HUES6 (cell line): ENCODE measurements at regions not wholly inside any gene's neighbourhood (a gene's known extent, or its start where the extent isn't known, plus 50 kb on each side); places are given as distances from the start of the nearest gene placed in this dataset.

ENCODE experiments used
- H3K27ac ChIP-seq: 2 replicates; pipeline ENCODE4 v1.7.0; 2013; ENCODE audit warnings: low read depth, mild to moderate bottlenecking, low read length, inconsistent platforms
- H3K27me3 ChIP-seq: 2 replicates; pipeline ENCODE4 v1.6.1; 2013; ENCODE audit warnings: low read length; ENCODE audit not compliant: control insufficient read depth, insufficient read depth
- H3K36me3 ChIP-seq: 2 replicates; pipeline ENCODE4 v1.6.1; 2013; ENCODE audit warnings: low read length; ENCODE audit not compliant: control insufficient read depth, insufficient read depth
- H3K4me1 ChIP-seq: 2 replicates; pipeline ENCODE4 v1.6.1; 2013; ENCODE audit warnings: low read length; ENCODE audit not compliant: control insufficient read depth, insufficient read depth
- H3K4me3 ChIP-seq: 2 replicates; pipeline ENCODE4 v1.5.1; 2013; ENCODE audit warnings: low read depth, low read length
- H3K9ac ChIP-seq: one replicate; pipeline ENCODE4 v1.6.1; 2013; ENCODE audit warnings: mild to moderate bottlenecking, low read length
- H3K9me3 ChIP-seq: 2 replicates; pipeline ENCODE4 v1.6.1; 2013; ENCODE audit warnings: low read depth, low read length; ENCODE audit not compliant: control insufficient read depth, insufficient read depth

DNA sequence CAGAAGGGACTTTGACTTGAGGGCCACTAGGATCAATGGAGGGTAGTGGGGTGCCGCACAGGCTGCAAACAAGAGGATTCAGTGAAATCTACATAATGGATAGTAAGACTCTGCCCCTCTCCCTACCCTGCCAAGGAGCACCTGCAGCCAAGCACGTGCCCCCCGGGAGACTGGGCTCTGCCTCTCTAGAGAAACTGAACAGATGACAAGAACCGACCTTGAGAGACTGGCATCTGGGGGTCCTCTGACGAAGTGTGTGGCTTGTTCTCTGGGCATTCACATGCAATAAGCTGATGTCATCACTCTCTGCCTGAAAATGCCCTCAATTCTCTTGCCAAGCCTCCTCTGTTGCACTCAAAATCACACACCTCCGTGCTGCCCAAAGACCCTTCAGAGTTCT lies 132.3 kb downstream of the FAM43A start:
- no peaks in the 10 kb centered on the region for H3K36me3 ChIP-seq
- H3K4me1 ChIP-seq: peaks cover 6% of the 10 kb centered on the region; the same call in 1 of the 2 replicates
- H3K4me3 ChIP-seq: no peak overlapping the region
- no peaks in the 10 kb centered on the region for H3K9me3 ChIP-seq
- no peak overlapping the region for H3K9ac ChIP-seq
- no peak overlapping the region for H3K27ac ChIP-seq
- H3K27me3 ChIP-seq: no peaks in the 10 kb centered on the region

DNA sequence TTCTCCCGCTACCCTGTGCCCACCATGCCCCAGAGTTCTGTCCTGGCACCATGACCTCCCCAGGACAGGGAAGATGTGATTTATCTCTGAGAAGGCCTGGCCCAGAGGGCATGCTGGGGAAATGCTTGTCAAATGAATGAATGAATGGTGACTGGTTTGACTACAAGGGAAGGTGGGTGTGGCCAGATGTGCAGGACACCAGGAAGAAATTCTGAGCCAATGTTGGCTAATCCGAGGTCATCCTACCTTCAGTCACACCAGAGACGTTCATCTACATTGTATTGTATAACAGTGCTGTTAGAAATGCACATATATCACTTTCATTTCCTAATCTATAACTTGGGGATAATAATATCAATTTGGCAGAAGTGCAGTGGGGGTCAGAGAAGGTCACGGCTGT lies 138.4 kb downstream of the FAM43A start:
- Histone ChIP-seq H3K27me3 (no peaks in the 10 kb centered on the region), H3K4me1 (no peaks in the 10 kb centered on the region), H3K27ac (no peak overlapping the region), H3K4me3 (no peak overlapping the region), H3K9ac (no peak overlapping the region), H3K36me3 (no peaks in the 10 kb centered on the region), H3K9me3 (no peaks in the 10 kb centered on the region)

DNA sequence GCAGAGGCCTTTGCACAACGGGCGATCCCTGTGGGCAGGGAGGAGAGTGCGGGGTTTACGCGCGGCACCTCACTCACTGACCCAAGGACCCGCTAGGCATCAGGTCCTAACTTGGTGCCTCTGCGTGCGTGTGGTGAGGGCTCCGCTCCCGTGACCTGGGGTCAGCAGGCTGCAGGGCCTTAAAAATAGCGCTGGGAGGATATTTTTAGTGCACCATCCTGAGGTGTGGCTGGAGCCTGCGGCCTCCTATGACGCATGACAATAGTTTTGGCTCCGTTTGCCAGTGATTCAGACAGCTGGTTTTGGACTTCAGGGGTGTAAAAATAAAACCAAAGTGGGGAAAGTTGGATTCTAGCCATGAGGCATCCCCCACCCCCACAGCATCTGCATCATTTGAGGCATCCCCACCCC lies 139.0 kb downstream of the FAM43A start:
- no peaks in the 10 kb centered on the region for H3K27me3 ChIP-seq
- no peak overlapping the region for H3K27ac ChIP-seq
- H3K4me3 ChIP-seq: no peak overlapping the region
- H3K4me1 ChIP-seq: no peaks in the 10 kb centered on the region
- no peaks in the 10 kb centered on the region for H3K36me3 ChIP-seq
- H3K9ac ChIP-seq: no peak overlapping the region
- no peaks in the 10 kb centered on the region for H3K9me3 ChIP-seq

DNA sequence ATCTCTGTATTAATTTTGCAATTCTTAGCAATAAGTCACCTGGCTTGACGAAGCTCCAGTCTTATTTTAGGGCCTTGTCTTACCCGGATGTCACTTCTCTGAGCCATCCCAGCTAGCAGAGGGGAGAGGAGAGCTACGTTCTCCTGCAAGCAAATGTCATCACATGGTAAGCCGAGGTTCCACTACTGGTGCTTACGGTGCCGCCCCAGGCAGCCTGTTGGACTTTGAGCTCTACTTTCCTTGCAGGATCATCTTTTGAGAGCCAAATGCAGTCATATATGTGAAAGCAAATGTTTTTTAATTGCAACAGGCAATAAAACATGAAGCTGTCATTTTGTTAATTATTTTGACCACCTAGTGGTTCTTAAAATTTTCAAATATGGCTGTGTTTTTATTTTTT lies 140.9 kb downstream of the FAM43A start:
- no peak overlapping the region for H3K4me3 ChIP-seq
- H3K9ac ChIP-seq: no peak overlapping the region

DNA sequence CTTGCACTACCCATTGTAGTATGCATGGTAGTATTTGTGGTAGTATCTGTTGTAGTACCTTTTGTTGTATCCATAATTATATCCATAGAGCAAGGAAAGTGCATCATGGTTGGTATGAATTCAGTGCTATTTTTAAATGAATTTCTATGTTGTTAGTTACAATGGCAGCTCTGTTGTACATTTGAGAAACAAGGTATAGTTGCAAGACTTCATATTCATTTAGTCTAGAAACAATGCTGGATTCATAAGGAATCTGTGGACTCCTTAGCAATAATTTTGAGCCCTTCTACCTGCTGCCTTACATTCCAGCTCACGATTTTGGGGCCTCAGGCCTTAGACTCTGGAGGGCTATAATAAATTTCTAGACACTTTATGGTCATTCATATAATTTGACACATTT lies 141.8 kb downstream of the FAM43A start:
- 0 out of 2 replicates have a peak, but pooled peaks cover 3% of the 10 kb centered on the region for H3K9me3 ChIP-seq
- no peaks in the 10 kb centered on the region for H3K27me3 ChIP-seq
- H3K4me1 ChIP-seq: no peaks in the 10 kb centered on the region
- H3K9ac ChIP-seq: no peak overlapping the region
- no peak overlapping the region for H3K4me3 ChIP-seq
- H3K36me3 ChIP-seq: no peaks in the 10 kb centered on the region
- H3K27ac ChIP-seq: no peak overlapping the region

More for the DNA sequence above, 140.9 kb downstream of the FAM43A start:
- H3K27me3 ChIP-seq: no peaks in the 10 kb centered on the region
- H3K4me1 ChIP-seq: no peaks in the 10 kb centered on the region
- H3K27ac ChIP-seq: no peak overlapping the region
- H3K9me3 ChIP-seq: 0 out of 2 replicates have a peak, but pooled peaks cover 3% of the 10 kb centered on the region
- H3K36me3 ChIP-seq: no peaks in the 10 kb centered on the region

DNA sequence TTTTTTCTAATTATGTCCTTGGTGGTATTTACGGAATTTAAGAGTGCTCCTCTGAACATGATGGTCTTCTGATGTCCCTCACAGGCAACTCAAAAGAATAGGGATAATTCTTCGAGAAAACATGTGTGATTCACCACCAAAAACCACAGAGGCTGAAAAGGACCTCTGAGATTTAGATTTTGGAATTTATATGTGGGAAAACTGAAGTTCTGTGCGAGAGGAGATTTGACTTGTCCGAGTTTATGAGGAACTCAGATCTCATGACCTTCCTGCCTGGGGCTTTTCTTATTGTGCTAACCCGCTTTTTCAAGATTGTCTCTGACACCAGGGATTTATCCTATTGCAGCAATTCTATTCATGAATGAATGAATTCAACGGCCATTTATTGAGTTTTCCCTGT lies 142.4 kb downstream of the FAM43A start:
- Histone ChIP-seq H3K4me3 (no peak overlapping the region), H3K9ac (no peak overlapping the region), H3K27me3 (no peaks in the 10 kb centered on the region), H3K9me3 (0 out of 2 replicates have a peak, but pooled peaks cover 3% of the 10 kb centered on the region), H3K36me3 (no peaks in the 10 kb centered on the region), H3K4me1 (no peaks in the 10 kb centered on the region), H3K27ac (no peak overlapping the region)

DNA sequence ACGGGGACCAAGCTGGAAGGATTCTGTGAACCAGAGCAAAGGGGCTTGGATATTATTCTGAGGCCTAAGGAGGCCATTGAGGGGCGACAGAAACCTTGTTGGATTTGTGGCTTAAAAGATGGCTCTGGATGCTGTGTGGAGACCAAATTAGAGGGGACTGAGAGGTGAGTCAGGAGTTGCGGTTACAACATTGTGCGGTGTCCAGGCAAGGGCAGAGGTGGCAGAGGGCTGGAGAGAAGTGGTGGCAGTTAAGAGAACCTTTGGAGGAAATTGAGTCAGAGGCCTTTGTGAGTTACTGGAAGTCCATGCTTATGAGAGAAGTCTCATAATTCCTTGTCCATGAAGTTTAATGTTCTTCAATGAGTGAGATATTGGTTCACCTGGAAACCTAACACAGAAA lies 143.2 kb downstream of the FAM43A start:
- no peak overlapping the region for H3K4me3 ChIP-seq
- no peaks in the 10 kb centered on the region for H3K4me1 ChIP-seq
- no peaks in the 10 kb centered on the region for H3K27me3 ChIP-seq
- H3K9me3 ChIP-seq: 0 out of 2 replicates have a peak, but pooled peaks cover 3% of the 10 kb centered on the region
- H3K36me3 ChIP-seq: no peaks in the 10 kb centered on the region
- H3K9ac ChIP-seq: no peak overlapping the region
- no peak overlapping the region for H3K27ac ChIP-seq

DNA sequence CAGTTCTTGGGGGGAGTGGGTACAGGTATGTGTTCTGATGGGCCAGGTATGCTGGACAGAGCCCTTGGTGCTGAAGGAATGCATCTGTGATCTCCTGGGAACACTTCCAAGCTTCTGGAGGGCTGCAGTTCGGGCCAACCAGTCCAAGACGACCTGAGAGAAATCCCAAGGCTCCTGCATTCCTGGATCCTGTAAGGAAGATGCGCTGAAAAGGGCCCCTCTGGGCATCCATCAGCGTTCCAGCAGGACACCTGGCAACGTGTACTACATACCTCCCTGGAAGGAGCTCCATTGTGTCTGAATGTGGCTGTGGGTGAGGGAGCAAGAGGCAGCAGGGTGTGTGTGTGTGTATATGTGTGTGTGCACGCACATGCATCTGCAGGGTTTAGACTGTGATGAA lies 144.7 kb downstream of the FAM43A start:
- H3K4me1 ChIP-seq: no peaks in the 10 kb centered on the region
- H3K36me3 ChIP-seq: no peaks in the 10 kb centered on the region
- no peak overlapping the region for H3K4me3 ChIP-seq
- no peaks in the 10 kb centered on the region for H3K27me3 ChIP-seq
- H3K9me3 ChIP-seq: 0 out of 2 replicates have a peak, but pooled peaks cover 3% of the 10 kb centered on the region
- H3K9ac ChIP-seq: no peak overlapping the region
- H3K27ac ChIP-seq: no peak overlapping the region

DNA sequence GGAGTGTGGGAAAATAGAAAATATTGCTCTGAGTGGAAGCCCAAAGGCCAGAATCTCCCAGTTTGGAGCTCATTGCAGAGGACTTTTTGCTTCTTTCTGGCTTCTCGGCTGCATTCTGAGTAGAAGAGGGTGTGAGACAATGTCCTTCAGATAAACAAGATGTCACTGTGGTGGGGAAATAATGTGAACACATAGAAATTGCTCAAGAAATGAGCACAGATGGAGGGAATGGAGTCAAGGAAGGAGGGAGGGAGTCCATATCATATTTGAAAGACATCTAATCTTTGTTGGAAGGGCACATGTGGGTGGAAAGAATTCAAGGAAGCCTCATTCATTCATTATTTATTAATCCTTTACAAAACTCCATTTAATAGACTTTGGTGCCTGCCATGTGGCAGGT lies 145.3 kb downstream of the FAM43A start:
- Histone ChIP-seq H3K4me1 (no peaks in the 10 kb centered on the region; the same call in 1 of the 2 replicates), H3K27ac (no peak overlapping the region), H3K4me3 (no peak overlapping the region), H3K27me3 (no peaks in the 10 kb centered on the region), H3K36me3 (no peaks in the 10 kb centered on the region), H3K9ac (no peak overlapping the region), H3K9me3 (0 out of 2 replicates have a peak, but pooled peaks cover 3% of the 10 kb centered on the region)

DNA sequence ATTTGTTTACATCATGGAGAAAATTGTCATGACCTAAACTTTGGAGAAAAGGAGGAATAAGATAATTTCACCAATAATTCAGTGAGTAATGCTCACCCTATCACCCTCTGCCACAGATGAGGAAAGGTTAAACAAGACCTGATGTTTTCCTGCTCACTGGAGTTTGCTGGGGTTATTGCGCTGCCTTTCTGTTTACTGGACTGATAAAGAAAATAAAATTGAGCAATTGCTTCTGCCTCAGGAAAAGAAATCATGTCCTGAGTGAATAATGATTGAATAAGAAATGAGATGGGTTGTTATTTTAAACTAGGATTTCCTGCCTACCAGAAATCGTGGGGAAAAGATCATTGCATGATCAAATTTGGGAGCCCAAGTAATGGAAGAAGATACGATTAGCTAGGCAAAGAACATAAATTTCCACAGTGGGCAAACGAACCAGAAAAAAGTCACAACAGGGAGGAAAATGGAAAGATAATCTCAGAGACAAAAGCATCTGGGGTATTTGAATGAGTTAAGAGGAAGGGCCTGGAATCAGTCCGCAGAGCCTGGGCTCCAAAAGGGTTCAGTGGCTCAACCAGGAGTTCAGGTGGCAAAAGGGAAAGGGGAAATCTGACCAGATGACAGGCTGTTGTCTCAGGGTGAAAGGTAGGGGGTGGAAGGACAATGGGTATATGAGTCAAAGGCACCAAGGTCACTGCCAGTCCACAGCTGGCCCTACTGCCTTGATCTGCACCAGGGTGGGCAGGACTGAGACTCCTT lies 146.8 kb downstream of the FAM43A start:
- Histone ChIP-seq H3K4me1 (no peaks in the 10 kb centered on the region; the same call in 1 of the 2 replicates), H3K36me3 (no peaks in the 10 kb centered on the region), H3K9ac (no peak overlapping the region), H3K4me3 (no peak overlapping the region), H3K27me3 (no peaks in the 10 kb centered on the region), H3K27ac (no peak overlapping the region), H3K9me3 (0 out of 2 replicates have a peak, but pooled peaks cover 3% of the 10 kb centered on the region)

DNA sequence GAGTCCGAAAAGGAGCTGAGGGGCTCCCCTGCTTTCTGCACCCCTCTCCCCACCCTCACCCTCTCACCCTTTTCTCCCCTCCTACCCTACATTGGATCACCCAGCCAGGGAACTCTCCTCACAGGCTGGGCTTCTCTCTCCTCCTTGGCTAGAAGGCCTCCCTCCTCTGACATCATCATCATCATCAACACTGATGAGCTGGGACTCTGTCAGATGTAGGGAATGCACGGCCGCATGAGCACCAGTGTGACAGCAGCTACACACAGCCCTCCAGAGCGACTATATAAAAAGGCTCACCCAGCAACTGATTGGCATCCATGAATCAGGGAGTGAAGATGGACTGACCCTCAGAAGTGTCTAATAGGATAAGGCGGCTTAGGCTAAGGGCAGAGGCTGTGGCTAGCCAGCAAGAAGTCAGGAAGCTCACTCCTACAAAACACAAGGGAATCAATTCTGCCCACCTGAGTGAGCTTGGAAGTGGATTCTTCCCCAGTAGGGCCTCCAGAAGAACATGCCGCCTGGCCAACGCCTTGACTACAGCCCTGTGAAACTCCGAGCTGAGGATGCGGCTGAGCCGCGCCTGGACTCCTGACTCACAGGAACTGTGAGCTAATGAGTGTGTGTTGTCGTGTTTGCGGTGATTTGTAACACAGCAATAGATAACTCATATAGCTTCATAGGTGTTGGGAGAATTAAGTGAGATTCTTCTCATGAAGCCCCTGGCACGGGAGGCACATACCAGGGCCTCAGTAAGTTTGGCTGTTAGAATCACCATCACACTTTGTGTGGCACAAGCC lies 147.6 kb downstream of the FAM43A start:
- Histone ChIP-seq H3K9ac (no peak overlapping the region), H3K36me3 (no peaks in the 10 kb centered on the region), H3K27ac (no peak overlapping the region), H3K9me3 (0 out of 2 replicates have a peak, but pooled peaks cover 3% of the 10 kb centered on the region), H3K4me3 (no peak overlapping the region), H3K27me3 (no peaks in the 10 kb centered on the region), H3K4me1 (no peaks in the 10 kb centered on the region; the same call in 1 of the 2 replicates)
